NCI-H2081 treated with DMSO at 0.1 percent for 48 hours (cell line): ENCODE measurements at regions not wholly inside any gene's neighbourhood (a gene's known extent, or its start where the extent isn't known, plus 50 kb on each side); places are given as distances from the start of the nearest gene placed in this dataset.

Experiments used
- DNase-seq: peaks from one replicate; lab custom pipeline; 2025; lab: John Stamatoyannopoulos, UW

GRCh38 chr7:68994841-68995240 lies 603.4 kb upstream of the AUTS2 start:
- no peak for DNase-seq

GRCh38 chr7:68998136-68998535 lies 600.1 kb upstream of the AUTS2 start:
- no peak for DNase-seq

- DNase-seq, result no peak
Measured at GRCh38 chr7:69002416-69002815, 595.9 kb upstream of the AUTS2 start.

- no peak for DNase-seq
Measured at GRCh38 chr7:69012149-69012548, 586.1 kb upstream of the AUTS2 start.

- no peak for DNase-seq
Measured at GRCh38 chr7:69017208-69017607, 581.1 kb upstream of the AUTS2 start.

- DNase-seq, result no peak
Measured at GRCh38 chr7:69018200-69018599, 580.1 kb upstream of the AUTS2 start.

- no peak for DNase-seq
Measured at GRCh38 chr7:69019437-69019836, 578.8 kb upstream of the AUTS2 start.

GRCh38 chr7:69020536-69020935 lies 577.7 kb upstream of the AUTS2 start:
- no peak for DNase-seq

- DNase-seq, result no peak
Measured at GRCh38 chr7:69025249-69025648, 573.0 kb upstream of the AUTS2 start.

- DNase-seq, result no peak
Measured at GRCh38 chr7:69032848-69033247, 565.4 kb upstream of the AUTS2 start.

- no peak for DNase-seq
Measured at GRCh38 chr7:69035826-69036225, 562.4 kb upstream of the AUTS2 start.

- DNase-seq, result no peak
Measured at GRCh38 chr7:69036301-69036700, 562.0 kb upstream of the AUTS2 start.

- DNase-seq, result no peak
Measured at GRCh38 chr7:69038915-69039314, 559.4 kb upstream of the AUTS2 start.

GRCh38 chr7:69042138-69042537 lies 556.1 kb upstream of the AUTS2 start:
- no peak for DNase-seq

GRCh38 chr7:69047151-69047754 lies 551.0 kb upstream of the AUTS2 start:
- no peak for DNase-seq

- no peak for DNase-seq
Measured at GRCh38 chr7:69049326-69049725, 548.9 kb upstream of the AUTS2 start.

- no peak for DNase-seq
Measured at GRCh38 chr7:69052447-69052846, 545.8 kb upstream of the AUTS2 start.

GRCh38 chr7:69060516-69060915 lies 537.8 kb upstream of the AUTS2 start:
- no peak for DNase-seq

- DNase-seq, result no peak
Measured at GRCh38 chr7:69062020-69062765, 536.1 kb upstream of the AUTS2 start.

- no peak for DNase-seq
Measured at GRCh38 chr7:69067397-69067796, 530.9 kb upstream of the AUTS2 start.

- DNase-seq, result no peak
Measured at GRCh38 chr7:69070476-69070875, 527.8 kb upstream of the AUTS2 start.

- no peak for DNase-seq
Measured at GRCh38 chr7:69076566-69076965, 521.7 kb upstream of the AUTS2 start.

GRCh38 chr7:69078997-69079769 lies 519.1 kb upstream of the AUTS2 start:
- no peak for DNase-seq
